ENCODE measurements at regions not wholly inside any gene's neighbourhood (a gene's known extent, or its start where the extent isn't known, plus 50 kb on each side); places are given as distances from the start of the nearest gene placed in this dataset.

DNA sequence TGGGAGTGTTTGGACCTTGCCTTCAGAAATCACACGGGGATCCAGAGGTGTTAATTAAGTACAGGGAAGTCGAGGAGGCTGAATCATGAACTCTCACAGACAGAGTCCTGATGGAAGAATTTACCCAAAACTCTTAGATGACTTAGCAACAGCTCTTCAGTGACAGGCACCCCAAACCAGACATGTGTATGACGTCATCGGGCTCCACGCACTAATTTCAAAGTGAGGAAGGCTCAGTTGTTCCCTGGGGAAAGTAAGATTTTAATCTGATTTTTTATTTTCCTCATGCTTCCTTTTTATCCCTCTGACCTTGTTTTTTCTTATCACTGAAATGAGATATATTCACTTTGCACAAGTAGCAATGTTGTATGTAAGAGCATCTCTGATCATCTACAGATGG is 1363.5 kb downstream of the AACS start:
- TF ChIP-seq POLR2AphosphoS5 (IDR thresholded peaks at IDR 0.05) (no peak), EP300 (IDR thresholded peaks at IDR 0.05) (no peak), POLR2A (IDR thresholded peaks at IDR 0.05) (no peak)
- TF ChIP-seq, protein P1, sequence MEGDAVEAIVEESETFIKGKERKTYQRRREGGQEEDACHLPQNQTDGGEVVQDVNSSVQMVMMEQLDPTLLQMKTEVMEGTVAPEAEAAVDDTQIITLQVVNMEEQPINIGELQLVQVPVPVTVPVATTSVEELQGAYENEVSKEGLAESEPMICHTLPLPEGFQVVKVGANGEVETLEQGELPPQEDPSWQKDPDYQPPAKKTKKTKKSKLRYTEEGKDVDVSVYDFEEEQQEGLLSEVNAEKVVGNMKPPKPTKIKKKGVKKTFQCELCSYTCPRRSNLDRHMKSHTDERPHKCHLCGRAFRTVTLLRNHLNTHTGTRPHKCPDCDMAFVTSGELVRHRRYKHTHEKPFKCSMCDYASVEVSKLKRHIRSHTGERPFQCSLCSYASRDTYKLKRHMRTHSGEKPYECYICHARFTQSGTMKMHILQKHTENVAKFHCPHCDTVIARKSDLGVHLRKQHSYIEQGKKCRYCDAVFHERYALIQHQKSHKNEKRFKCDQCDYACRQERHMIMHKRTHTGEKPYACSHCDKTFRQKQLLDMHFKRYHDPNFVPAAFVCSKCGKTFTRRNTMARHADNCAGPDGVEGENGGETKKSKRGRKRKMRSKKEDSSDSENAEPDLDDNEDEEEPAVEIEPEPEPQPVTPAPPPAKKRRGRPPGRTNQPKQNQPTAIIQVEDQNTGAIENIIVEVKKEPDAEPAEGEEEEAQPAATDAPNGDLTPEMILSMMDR (IDR thresholded peaks at IDR 0.05) = no peak
- no peaks in the 10 kb centered on the region for H3K36me3 ChIP-seq
- H3K4me1 ChIP-seq = no peaks in the 10 kb centered on the region
- no peak overlapping the region for H3K27ac ChIP-seq
- WGBS, 5 donors = 71 to 88% (median 84%) methylated on average over 5 of the region's 5 CpGs
- H3K9me3 ChIP-seq = no peaks in the 10 kb centered on the region
- intact Hi-C loops (cut with DNase I; ENCODE audit: low total_unique reads) = no loop called here
- no peak overlapping the region for H3K4me3 ChIP-seq
- no peak for DNase-seq
- H3K27me3 ChIP-seq = no peaks in the 10 kb centered on the region

DNA sequence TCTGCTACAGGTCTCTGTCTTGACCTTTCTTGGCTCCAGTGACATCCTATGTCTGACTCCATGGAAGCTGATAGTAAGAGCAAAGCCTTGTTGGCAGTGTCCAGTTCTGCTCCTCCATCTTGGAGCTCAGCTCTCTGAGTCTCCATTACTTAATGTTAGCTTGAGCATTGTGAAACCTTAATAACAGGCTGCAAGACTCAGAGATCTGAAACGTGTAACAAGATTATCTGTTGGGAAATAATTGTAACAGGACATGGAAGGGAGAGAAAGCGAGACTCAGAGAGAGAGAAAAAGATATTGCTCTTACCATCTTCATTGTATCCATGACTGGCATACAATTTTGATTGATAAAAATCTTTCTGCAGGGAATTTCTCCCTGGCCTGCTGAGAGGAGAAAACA is 1365.7 kb downstream of the AACS start:
- no peak for TF ChIP-seq POLR2A (IDR thresholded peaks at IDR 0.05)
- TF ChIP-seq, protein P1 (IDR thresholded peaks at IDR 0.05) = no peak
- no peak for TF ChIP-seq EP300 (IDR thresholded peaks at IDR 0.05)
- Histone ChIP-seq H3K27ac (no peak overlapping the region), H3K36me3 (no peaks in the 10 kb centered on the region), H3K4me3 (no peak overlapping the region), H3K27me3 (no peaks in the 10 kb centered on the region), H3K4me1 (no peaks in the 10 kb centered on the region), H3K9me3 (no peaks in the 10 kb centered on the region)
- DNase-seq = no peak
- intact Hi-C loops (cut with DNase I; ENCODE audit: low total_unique reads) = no loop called here
- WGBS, 5 donors = 45 to 57% (median 47%) methylated on average over 2 of the region's 2 CpGs

DNA sequence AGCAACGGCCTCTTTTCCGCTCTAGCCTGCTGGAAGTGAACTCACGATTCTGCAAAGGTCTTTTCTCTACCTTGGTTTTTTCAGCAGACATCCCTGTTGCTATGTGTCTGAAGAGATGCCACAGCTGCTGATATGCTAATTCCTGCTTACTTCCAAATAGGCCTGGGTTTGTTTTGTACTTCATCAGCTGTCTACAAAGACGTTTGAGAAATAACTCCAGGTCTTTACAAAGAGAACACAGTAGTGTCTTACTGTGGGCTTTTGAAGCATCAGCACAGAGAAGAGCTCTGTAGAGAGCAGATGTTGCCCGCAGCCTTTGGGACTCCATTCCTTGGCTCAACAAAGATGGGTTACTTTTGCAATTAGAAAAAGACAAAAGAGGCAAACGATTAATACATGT is 1366.5 kb downstream of the AACS start:
- Histone ChIP-seq H3K27me3 (no peaks in the 10 kb centered on the region), H3K9me3 (no peaks in the 10 kb centered on the region), H3K27ac (no peak overlapping the region), H3K4me3 (no peak overlapping the region), H3K36me3 (no peaks in the 10 kb centered on the region), H3K4me1 (no peaks in the 10 kb centered on the region)
- WGBS, 5 donors = 62 to 73% (median 70%) methylated on average over 6 of the region's 6 CpGs
- intact Hi-C loops (cut with DNase I; ENCODE audit: low total_unique reads) = no loop called here
- TF ChIP-seq, protein P1 (IDR thresholded peaks at IDR 0.05) = no peak
- TF ChIP-seq EP300 (IDR thresholded peaks at IDR 0.05) = no peak
- no peak for TF ChIP-seq POLR2AphosphoS5 (IDR thresholded peaks at IDR 0.05)
- TF ChIP-seq POLR2A (IDR thresholded peaks at IDR 0.05) = no peak
- DNase-seq = no peak

DNA sequence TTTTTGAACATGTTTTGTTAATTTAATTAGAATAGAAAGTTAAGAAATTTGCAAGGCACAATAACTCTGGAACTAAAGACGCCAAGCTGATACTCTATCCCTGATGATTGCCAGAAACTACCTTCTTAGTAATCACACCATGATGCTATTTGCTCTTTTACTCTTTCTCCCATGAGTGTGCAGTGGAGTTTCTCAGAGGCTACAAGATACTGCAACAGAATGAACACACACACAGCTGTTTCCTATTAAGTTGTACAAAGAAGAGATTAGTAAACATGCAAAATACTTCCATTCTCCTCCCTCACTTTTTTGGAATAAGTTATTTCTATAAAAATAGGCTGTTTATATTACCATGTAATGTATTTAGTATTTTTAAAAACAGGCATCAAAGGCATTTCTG is 1367.5 kb downstream of the AACS start:
- no peaks in the 10 kb centered on the region for H3K4me1 ChIP-seq
- peak in 1 of 2 donors; percentile 8 for DNase-seq
- no peak overlapping the region for H3K4me3 ChIP-seq
- H3K9me3 ChIP-seq = no peaks in the 10 kb centered on the region
- H3K36me3 ChIP-seq = no peaks in the 10 kb centered on the region
- TF ChIP-seq EP300 (IDR thresholded peaks at IDR 0.05) = no peak
- TF ChIP-seq, protein P1 (IDR thresholded peaks at IDR 0.05) = no peak
- TF ChIP-seq POLR2A (IDR thresholded peaks at IDR 0.05) = no peak
- TF ChIP-seq POLR2AphosphoS5 (IDR thresholded peaks at IDR 0.05) = no peak
- no peak overlapping the region for H3K27ac ChIP-seq
- intact Hi-C loops (cut with DNase I; ENCODE audit: low total_unique reads) = no loop called here
- H3K27me3 ChIP-seq = no peaks in the 10 kb centered on the region
- 61 to 76% (median 65%) methylated on average over 1 of the region's 1 CpG for WGBS, 5 donors

Measured in stomach (tissue), 8 donors.